ENCODE measurements at regions not wholly inside any gene's neighbourhood (a gene's known extent, or its start where the extent isn't known, plus 50 kb on each side); places are given as distances from the start of the nearest gene placed in this dataset.
"Not testable (repeated sequence)": the region's sequence is repeated elsewhere in the genome, so short reads cannot be mapped to it uniquely, and the experiment has no call there.

DNA sequence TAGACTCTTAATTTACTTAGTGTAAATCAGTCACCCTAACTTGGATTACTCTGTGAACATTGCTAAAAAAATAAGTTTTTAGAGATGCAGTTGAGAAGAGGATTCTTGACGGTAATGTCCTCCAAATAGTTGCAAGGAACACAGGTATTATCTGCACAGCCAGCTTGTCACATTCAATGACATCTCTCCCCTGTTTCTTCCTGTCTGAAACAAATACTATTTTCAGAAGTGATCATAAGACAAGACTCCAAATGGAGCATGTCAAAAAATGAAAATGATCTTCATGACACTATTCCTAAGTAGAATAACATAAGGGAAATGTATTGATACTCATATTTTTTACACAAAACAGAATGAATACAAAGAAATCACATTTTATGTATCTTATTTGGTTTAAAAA is 227.9 kb upstream of the CHD1 start:
- Histone ChIP-seq H3K36me3 (ENCODE audit: control insufficient read depth, insufficient read depth, low read length) (no peaks in the 10 kb centered on the region), H3K9me3 (ENCODE audit: control insufficient read depth, insufficient read depth, low read depth, low read length) (no peaks in the 10 kb centered on the region), H3K79me2 (ENCODE audit: control insufficient read depth, insufficient read depth, low read length) (no peaks in the 10 kb centered on the region), H3K27ac (ENCODE audit: insufficient read depth, low read length) (no peak overlapping the region), H3K4me2 (ENCODE audit: extremely low read depth, insufficient read depth, low read length) (no peak overlapping the region), H3K27me3 (ENCODE audit: control insufficient read depth, insufficient read depth, low read length) (no peaks in the 10 kb centered on the region), H3K4me1 (ENCODE audit: control insufficient read depth, extremely low read depth, insufficient read depth, low read length) (no peaks in the 10 kb centered on the region), H3K4me3 (replicated peaks in 1 of 4; ENCODE audit: control extremely low read depth in 1 of 4, insufficient read depth in 1 of 4, low read depth in 3 of 4, low read length in 4 of 4) (no peak overlapping the region), H4K20me1 (ENCODE audit: control insufficient read depth, extremely low read depth, insufficient read depth, low read length) (no peaks in the 10 kb centered on the region), H3K9ac (ENCODE audit: insufficient read depth, low read length) (no peak overlapping the region), H2AFZ (ENCODE audit: low read length) (no peak overlapping the region)
- TF ChIP-seq, protein P1, sequence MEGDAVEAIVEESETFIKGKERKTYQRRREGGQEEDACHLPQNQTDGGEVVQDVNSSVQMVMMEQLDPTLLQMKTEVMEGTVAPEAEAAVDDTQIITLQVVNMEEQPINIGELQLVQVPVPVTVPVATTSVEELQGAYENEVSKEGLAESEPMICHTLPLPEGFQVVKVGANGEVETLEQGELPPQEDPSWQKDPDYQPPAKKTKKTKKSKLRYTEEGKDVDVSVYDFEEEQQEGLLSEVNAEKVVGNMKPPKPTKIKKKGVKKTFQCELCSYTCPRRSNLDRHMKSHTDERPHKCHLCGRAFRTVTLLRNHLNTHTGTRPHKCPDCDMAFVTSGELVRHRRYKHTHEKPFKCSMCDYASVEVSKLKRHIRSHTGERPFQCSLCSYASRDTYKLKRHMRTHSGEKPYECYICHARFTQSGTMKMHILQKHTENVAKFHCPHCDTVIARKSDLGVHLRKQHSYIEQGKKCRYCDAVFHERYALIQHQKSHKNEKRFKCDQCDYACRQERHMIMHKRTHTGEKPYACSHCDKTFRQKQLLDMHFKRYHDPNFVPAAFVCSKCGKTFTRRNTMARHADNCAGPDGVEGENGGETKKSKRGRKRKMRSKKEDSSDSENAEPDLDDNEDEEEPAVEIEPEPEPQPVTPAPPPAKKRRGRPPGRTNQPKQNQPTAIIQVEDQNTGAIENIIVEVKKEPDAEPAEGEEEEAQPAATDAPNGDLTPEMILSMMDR (conservative IDR thresholded peaks at IDR 0.05 in 1 of 2, IDR thresholded peaks at IDR 0.05 in 1 of 2; ENCODE audit: low read depth in 1 of 2, low read length in 2 of 2) = no peak
- TF ChIP-seq EZH2 (IDR thresholded peaks at IDR 0.05; ENCODE audit: low read length, missing control alignments) = no peak
- DNase-seq (ENCODE audit: low read depth in 2 of 2) = no peak

DNA sequence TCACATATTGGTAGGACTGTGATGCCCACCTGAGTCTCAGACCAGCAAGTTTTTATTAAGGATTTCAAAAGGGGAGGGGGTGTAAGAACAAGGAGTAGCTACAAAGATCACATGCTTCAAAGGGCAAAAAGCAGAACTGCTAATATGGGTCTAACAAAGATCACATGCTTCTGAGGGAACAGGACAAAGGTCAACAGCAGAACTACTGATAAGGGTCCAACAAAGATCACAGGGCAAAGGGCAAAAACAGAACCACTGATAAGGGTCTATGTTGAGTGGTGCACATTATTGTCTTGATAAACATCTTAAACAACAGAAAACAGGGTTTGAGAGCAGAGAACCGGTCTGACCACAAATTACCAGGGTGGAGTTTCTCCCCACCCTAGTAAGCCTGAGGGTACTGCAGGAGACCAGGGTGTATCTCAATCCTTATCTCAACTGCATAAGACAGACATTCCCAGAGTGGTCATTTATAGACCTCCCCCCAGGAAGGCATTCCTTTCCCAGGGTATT is 214.5 kb upstream of the CHD1 start:
- not testable (repeated sequence) for DNase-seq (ENCODE audit: low read depth in 2 of 2); H4K20me1 ChIP-seq (ENCODE audit: control insufficient read depth, extremely low read depth, insufficient read depth, low read length); H3K4me3 ChIP-seq (replicated peaks in 1 of 4; ENCODE audit: control extremely low read depth in 1 of 4, insufficient read depth in 1 of 4, low read depth in 3 of 4, low read length in 4 of 4); H3K9me3 ChIP-seq (ENCODE audit: control insufficient read depth, insufficient read depth, low read depth, low read length); H2AFZ ChIP-seq (ENCODE audit: low read length); H3K79me2 ChIP-seq (ENCODE audit: control insufficient read depth, insufficient read depth, low read length); H3K36me3 ChIP-seq (ENCODE audit: control insufficient read depth, insufficient read depth, low read length); H3K4me2 ChIP-seq (ENCODE audit: extremely low read depth, insufficient read depth, low read length); H3K27me3 ChIP-seq (ENCODE audit: control insufficient read depth, insufficient read depth, low read length); H3K4me1 ChIP-seq (ENCODE audit: control insufficient read depth, extremely low read depth, insufficient read depth, low read length); H3K9ac ChIP-seq (ENCODE audit: insufficient read depth, low read length); H3K27ac ChIP-seq (ENCODE audit: insufficient read depth, low read length)

DNA sequence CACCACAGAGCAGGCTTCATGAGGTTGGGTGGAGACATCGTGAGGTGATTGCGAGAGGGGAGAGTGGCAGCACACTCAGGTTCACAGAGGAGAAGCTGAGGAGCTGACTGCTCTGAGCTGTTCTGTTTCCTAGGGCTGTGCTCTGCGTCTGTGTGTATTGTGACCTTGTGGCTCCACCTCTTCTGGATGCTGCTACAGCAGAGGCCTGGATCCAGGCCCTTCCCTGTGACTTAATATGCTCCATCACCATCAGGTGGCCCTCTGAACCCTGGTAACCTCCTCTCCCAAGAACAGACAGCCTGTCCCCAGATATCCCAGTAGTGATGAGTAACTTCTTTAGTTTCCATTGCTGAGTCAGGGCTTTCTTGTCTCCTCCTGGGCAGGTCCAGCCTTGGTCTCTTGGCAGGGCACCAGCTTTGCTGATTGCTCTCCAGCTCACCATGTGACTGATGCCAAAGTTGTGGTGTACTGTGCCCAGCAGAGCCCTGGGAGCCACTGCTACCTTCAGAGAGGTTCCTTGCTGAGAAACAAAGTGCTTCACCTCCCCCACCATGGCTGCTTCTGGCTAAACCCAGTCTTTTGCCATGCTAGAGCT is 212.8 kb upstream of the CHD1 start:
- H3K9me3 ChIP-seq (ENCODE audit: control insufficient read depth, insufficient read depth, low read depth, low read length) = no peaks in the 10 kb centered on the region
- no peaks in the 10 kb centered on the region for H4K20me1 ChIP-seq (ENCODE audit: control insufficient read depth, extremely low read depth, insufficient read depth, low read length)
- peak in 1 of 2 donors; percentile 4 for DNase-seq (ENCODE audit: low read depth in 2 of 2)
- no peaks in the 10 kb centered on the region for H3K27me3 ChIP-seq (ENCODE audit: control insufficient read depth, insufficient read depth, low read length)
- no peak overlapping the region for H3K4me2 ChIP-seq (ENCODE audit: extremely low read depth, insufficient read depth, low read length)
- H3K4me1 ChIP-seq (ENCODE audit: control insufficient read depth, extremely low read depth, insufficient read depth, low read length) = no peaks in the 10 kb centered on the region
- TF ChIP-seq, protein P1 (conservative IDR thresholded peaks at IDR 0.05 in 1 of 2, IDR thresholded peaks at IDR 0.05 in 1 of 2; ENCODE audit: low read depth in 1 of 2, low read length in 2 of 2) = no peak
- no peak for TF ChIP-seq EZH2 (IDR thresholded peaks at IDR 0.05; ENCODE audit: low read length, missing control alignments)
- H3K79me2 ChIP-seq (ENCODE audit: control insufficient read depth, insufficient read depth, low read length) = no peaks in the 10 kb centered on the region
- H3K4me3 ChIP-seq (replicated peaks in 1 of 4; ENCODE audit: control extremely low read depth in 1 of 4, insufficient read depth in 1 of 4, low read depth in 3 of 4, low read length in 4 of 4) = no peak overlapping the region
- H3K9ac ChIP-seq (ENCODE audit: insufficient read depth, low read length) = no peak overlapping the region
- no peak overlapping the region for H3K27ac ChIP-seq (ENCODE audit: insufficient read depth, low read length)
- no peak overlapping the region for H2AFZ ChIP-seq (ENCODE audit: low read length)
- H3K36me3 ChIP-seq (ENCODE audit: control insufficient read depth, insufficient read depth, low read length) = no peaks in the 10 kb centered on the region

Data from fibroblast of lung (primary cell).